ENCODE measurements at regions not wholly inside any gene's neighbourhood (a gene's known extent, or its start where the extent isn't known, plus 50 kb on each side); places are given as distances from the start of the nearest gene placed in this dataset.

DNA sequence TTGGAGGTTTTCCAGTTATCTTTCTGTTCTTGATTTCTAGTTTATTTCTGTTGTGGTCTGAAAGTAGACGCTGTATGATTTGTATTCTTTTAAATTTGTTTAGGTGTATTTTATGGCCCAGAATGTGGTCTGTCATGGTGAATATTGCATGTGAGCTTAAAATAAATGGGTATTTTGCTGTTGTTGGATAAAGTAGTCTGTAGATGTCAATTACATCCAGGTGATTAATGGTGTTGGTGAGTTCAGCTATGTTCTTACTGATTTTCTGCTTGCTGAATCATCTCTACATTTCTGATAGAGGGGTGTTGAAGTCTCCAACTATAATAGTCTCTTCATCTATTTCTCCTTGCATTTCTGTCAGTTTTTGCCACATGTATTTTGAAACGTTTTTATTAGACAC is 383.3 kb upstream of the SGO1 start:
- TF ChIP-seq FOSL2 (IDR thresholded peaks at IDR 0.05) (no peak), FOSL2 (CRISPR knock-in tag; IDR thresholded peaks at IDR 0.05) (no peak), POLR2A (IDR thresholded peaks at IDR 0.05; ENCODE audit: low read length) (no peak), HOXB13 (CRISPR knock-in tag; IDR thresholded peaks at IDR 0.05; ENCODE audit: low read depth) (no peak), NFE2L2 (conservative IDR thresholded peaks at IDR 0.05; ENCODE audit: low read length) (no peak), HOXA7 (CRISPR knock-in tag; IDR thresholded peaks at IDR 0.05) (no peak), RCOR1 (IDR thresholded peaks at IDR 0.05; ENCODE audit: low read depth, low read length) (no peak), EHF (CRISPR knock-in tag; IDR thresholded peaks at IDR 0.05) (no peak)
- TF ChIP-seq, protein P1, sequence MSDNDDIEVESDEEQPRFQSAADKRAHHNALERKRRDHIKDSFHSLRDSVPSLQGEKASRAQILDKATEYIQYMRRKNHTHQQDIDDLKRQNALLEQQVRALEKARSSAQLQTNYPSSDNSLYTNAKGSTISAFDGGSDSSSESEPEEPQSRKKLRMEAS (IDR thresholded peaks at IDR 0.05), result no peak
- TF ChIP-seq, protein P2, sequence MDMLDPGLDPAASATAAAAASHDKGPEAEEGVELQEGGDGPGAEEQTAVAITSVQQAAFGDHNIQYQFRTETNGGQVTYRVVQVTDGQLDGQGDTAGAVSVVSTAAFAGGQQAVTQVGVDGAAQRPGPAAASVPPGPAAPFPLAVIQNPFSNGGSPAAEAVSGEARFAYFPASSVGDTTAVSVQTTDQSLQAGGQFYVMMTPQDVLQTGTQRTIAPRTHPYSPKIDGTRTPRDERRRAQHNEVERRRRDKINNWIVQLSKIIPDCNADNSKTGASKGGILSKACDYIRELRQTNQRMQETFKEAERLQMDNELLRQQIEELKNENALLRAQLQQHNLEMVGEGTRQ (IDR thresholded peaks at IDR 0.05), result no peak
- FAIRE-seq (no peak), DNase-seq (ENCODE audit: low read depth in 1 of 2, low spot score in 1 of 2) (no peak), ATAC-seq (no peak)
- no peak overlapping the region for H3K4me2 ChIP-seq
- H3K9me3 ChIP-seq, result no peaks in the 10 kb centered on the region
- CTCF ChIA-PET, result no interaction called here
- 1% methylated on average over 2 of the region's 2 CpGs for WGBS (ENCODE audit: missing lambda C conversion rate)
- POLR2A ChIA-PET, result no interaction called here
- H3K4me1 ChIP-seq, result no peaks in the 10 kb centered on the region
- no peak overlapping the region for H3K27ac ChIP-seq
- no peak overlapping the region for H3K4me3 ChIP-seq

DNA sequence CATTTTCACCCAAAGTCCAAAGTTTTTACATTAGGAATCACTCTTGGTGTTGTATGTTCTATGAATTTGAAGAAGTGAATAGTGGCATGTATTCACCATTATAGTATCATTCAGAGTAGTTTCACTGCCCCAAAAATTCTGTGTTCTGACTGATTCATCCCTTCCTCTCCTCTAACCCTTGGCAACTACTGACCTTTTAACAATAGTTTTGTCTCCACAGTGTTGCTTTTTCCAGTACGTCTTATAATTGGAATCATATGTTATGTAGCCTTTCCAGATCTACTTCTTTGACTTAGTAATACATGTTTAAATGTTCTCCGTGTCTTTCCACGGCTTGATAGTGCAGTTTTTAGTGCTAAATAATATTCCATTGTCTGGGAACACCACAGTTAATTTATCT is 379.0 kb upstream of the SGO1 start:
- Histone ChIP-seq H3K27ac (no peak overlapping the region), H3K4me3 (no peak overlapping the region), H3K9me3 (no peaks in the 10 kb centered on the region), H3K4me2 (no peak overlapping the region), H3K4me1 (no peaks in the 10 kb centered on the region)
- DNase-seq (ENCODE audit: low read depth in 1 of 2, low spot score in 1 of 2) (no peak), FAIRE-seq (no peak), ATAC-seq (no peak)
- no peak for TF ChIP-seq CHD2 (IDR thresholded peaks at IDR 0.05; ENCODE audit: low read length, partially characterized antibody)
- POLR2A ChIA-PET, result no interaction called here
- CTCF ChIA-PET, result no interaction called here
- WGBS (ENCODE audit: missing lambda C conversion rate), result 1% methylated on average over 3 of the region's 3 CpGs

DNA sequence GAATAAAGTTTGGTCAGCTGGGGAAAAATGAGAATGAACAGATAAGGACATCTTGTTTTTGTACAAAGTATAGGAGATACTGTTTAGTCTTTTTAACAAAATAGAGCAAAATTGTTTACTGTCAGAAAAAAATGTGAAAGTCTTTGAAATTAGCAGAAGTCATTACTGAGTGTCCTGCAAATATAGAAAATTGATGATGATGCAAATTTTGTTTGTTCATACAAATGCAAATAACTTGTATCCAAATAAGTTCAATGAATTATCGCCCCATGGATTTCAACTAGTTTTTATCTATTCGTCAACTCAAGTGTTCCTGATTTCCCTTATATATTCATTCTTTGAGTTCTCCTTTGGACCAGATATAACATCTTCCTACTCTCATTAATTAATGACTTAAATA is 378.0 kb upstream of the SGO1 start:
- no peak for TF ChIP-seq HEYL (CRISPR knock-in tag; IDR thresholded peaks at IDR 0.05)
- peak; percentile 92 for TF ChIP-seq MAFK (IDR thresholded peaks at IDR 0.05; ENCODE audit: partially characterized antibody)
- Histone ChIP-seq H3K4me1 (no peaks in the 10 kb centered on the region), H3K9me3 (no peaks in the 10 kb centered on the region), H3K27ac (no peak overlapping the region), H3K4me2 (no peak overlapping the region), H3K4me3 (no peak overlapping the region)
- 23% methylated on average over 2 of the region's 2 CpGs for WGBS (ENCODE audit: missing lambda C conversion rate)
- ATAC-seq (no peak), FAIRE-seq (no peak), DNase-seq (ENCODE audit: low read depth in 1 of 2, low spot score in 1 of 2) (no peak)
- POLR2A ChIA-PET, result no interaction called here
- CTCF ChIA-PET, result no interaction called here

DNA sequence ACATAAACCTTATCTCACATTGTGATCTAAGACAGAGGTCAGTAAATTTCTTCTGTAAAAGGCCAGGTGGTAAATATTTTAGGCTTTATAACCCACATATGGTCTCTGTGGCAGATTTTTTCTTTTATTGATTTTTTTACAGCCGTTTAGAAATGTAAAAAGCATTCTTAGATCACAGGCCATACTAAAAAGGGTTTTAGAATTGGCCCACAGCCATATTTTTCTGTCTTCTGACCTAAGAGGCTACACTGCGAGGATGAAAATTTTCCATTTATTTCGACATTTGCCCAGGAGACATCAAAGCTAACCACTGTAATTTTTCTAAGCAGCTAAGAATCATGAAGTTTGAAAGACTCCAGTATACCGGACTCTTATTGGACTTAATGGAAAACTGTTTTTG is 377.2 kb upstream of the SGO1 start:
- Histone ChIP-seq H3K9me3 (no peaks in the 10 kb centered on the region), H3K4me2 (no peak overlapping the region), H3K4me3 (no peak overlapping the region), H3K4me1 (no peaks in the 10 kb centered on the region), H3K27ac (no peak overlapping the region)
- no peak for ATAC-seq
- no peak for DNase-seq (ENCODE audit: low read depth in 1 of 2, low spot score in 1 of 2)
- FAIRE-seq, result no peak
- no peak for TF ChIP-seq CHD4 (IDR thresholded peaks at IDR 0.05; ENCODE audit: borderline replicate concordance)
- TF ChIP-seq POLR2A (IDR thresholded peaks at IDR 0.05; ENCODE audit: low read length), result no peak
- no peak for TF ChIP-seq MAZ (IDR thresholded peaks at IDR 0.05; ENCODE audit: borderline replicate concordance, low read depth, low read length)
- TF ChIP-seq, protein P3, sequence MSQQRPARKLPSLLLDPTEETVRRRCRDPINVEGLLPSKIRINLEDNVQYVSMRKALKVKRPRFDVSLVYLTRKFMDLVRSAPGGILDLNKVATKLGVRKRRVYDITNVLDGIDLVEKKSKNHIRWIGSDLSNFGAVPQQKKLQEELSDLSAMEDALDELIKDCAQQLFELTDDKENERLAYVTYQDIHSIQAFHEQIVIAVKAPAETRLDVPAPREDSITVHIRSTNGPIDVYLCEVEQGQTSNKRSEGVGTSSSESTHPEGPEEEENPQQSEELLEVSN (IDR thresholded peaks at IDR 0.05; ENCODE audit: borderline replicate concordance, low read depth), result no peak
- WGBS (ENCODE audit: missing lambda C conversion rate), result 2% methylated on average over 4 of the region's 4 CpGs
- CTCF ChIA-PET, result no interaction called here
- POLR2A ChIA-PET, result no interaction called here

DNA sequence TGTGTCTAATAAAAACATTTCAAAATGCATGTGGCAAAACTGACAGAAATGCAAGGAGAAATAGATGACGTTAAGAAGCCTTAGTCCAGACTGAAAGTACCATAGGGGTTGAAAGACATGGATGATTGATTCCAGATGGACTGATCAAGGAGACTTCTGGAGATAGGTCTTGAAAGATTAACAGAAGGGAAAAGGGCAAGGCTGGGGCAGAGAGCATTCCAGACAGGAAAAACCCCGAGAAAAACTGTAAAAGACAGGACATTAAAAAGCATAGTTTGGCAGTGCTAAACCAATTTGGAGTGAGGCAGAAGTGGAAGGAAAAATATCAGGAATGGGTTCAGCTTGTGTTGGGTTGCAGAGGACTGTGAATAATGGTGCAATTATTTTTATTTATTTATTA is 375.2 kb upstream of the SGO1 start:
- no peak overlapping the region for H3K27ac ChIP-seq
- ChIA-PET POLR2A (no interaction called here), CTCF (no interaction called here)
- FAIRE-seq (no peak), DNase-seq (ENCODE audit: low read depth in 1 of 2, low spot score in 1 of 2) (no peak), ATAC-seq (no peak)
- H3K4me3 ChIP-seq, result no peak overlapping the region
- 0% methylated on average over 2 of the region's 2 CpGs for WGBS (ENCODE audit: missing lambda C conversion rate)
- H3K4me2 ChIP-seq, result no peak overlapping the region
- H3K9me3 ChIP-seq, result no peaks in the 10 kb centered on the region
- no peaks in the 10 kb centered on the region for H3K4me1 ChIP-seq
- TF ChIP-seq HEYL (CRISPR knock-in tag; IDR thresholded peaks at IDR 0.05) (no peak), SMC3 (IDR thresholded peaks at IDR 0.05) (no peak), GATA3 (IDR thresholded peaks at IDR 0.05; ENCODE audit: borderline replicate concordance) (no peak), FOSL2 (IDR thresholded peaks at IDR 0.05) (no peak), FOSL2 (CRISPR knock-in tag; IDR thresholded peaks at IDR 0.05) (no peak), CHD4 (IDR thresholded peaks at IDR 0.05; ENCODE audit: borderline replicate concordance) (no peak), ZFP36 (IDR thresholded peaks at IDR 0.05; ENCODE audit: borderline replicate concordance, partially characterized antibody) (no peak)
- TF ChIP-seq, protein P4, sequence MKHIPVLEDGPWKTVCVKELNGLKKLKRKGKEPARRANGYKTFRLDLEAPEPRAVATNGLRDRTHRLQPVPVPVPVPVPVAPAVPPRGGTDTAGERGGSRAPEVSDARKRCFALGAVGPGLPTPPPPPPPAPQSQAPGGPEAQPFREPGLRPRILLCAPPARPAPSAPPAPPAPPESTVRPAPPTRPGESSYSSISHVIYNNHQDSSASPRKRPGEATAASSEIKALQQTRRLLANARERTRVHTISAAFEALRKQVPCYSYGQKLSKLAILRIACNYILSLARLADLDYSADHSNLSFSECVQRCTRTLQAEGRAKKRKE (CRISPR knock-in tag; IDR thresholded peaks at IDR 0.05; ENCODE audit: low read depth), result no peak
- TF ChIP-seq, protein P5, sequence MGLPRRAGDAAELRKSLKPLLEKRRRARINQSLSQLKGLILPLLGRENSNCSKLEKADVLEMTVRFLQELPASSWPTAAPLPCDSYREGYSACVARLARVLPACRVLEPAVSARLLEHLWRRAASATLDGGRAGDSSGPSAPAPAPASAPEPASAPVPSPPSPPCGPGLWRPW (IDR thresholded peaks at IDR 0.05), result no peak
- TF ChIP-seq, protein P3 (IDR thresholded peaks at IDR 0.05; ENCODE audit: borderline replicate concordance, low read depth), result no peak
- TF ChIP-seq, protein P6, sequence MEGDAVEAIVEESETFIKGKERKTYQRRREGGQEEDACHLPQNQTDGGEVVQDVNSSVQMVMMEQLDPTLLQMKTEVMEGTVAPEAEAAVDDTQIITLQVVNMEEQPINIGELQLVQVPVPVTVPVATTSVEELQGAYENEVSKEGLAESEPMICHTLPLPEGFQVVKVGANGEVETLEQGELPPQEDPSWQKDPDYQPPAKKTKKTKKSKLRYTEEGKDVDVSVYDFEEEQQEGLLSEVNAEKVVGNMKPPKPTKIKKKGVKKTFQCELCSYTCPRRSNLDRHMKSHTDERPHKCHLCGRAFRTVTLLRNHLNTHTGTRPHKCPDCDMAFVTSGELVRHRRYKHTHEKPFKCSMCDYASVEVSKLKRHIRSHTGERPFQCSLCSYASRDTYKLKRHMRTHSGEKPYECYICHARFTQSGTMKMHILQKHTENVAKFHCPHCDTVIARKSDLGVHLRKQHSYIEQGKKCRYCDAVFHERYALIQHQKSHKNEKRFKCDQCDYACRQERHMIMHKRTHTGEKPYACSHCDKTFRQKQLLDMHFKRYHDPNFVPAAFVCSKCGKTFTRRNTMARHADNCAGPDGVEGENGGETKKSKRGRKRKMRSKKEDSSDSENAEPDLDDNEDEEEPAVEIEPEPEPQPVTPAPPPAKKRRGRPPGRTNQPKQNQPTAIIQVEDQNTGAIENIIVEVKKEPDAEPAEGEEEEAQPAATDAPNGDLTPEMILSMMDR (IDR thresholded peaks at IDR 0.05), result no peak
- TF ChIP-seq, protein P7, sequence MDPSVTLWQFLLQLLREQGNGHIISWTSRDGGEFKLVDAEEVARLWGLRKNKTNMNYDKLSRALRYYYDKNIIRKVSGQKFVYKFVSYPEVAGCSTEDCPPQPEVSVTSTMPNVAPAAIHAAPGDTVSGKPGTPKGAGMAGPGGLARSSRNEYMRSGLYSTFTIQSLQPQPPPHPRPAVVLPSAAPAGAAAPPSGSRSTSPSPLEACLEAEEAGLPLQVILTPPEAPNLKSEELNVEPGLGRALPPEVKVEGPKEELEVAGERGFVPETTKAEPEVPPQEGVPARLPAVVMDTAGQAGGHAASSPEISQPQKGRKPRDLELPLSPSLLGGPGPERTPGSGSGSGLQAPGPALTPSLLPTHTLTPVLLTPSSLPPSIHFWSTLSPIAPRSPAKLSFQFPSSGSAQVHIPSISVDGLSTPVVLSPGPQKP (IDR thresholded peaks at IDR 0.05; ENCODE audit: low read depth, low read length), result no peak

Measured in A549 (cell line).